ENCODE measurements at regions not wholly inside any gene's neighbourhood (a gene's known extent, or its start where the extent isn't known, plus 50 kb on each side); places are given as distances from the start of the nearest gene placed in this dataset.

DNA sequence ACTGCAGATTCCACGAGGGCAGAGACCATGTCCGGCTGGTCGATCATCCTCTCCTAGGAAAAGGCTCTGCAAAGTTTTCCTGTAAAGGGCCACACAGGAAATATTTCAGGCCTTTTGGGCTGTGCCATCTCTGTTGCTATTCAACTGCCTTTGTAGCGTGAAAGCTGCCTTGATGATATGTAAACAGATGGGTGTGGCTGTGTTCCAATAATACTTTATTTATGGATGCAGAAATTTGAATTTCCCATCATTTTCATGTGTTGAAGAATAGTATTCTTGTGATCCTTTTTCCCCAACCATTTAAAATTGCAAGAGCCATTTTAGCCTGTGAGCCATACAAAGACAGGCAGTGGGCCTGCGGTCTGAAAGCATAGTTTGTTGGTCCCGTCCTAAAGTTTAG lies 950.7 kb upstream of the RBFOX1 start:
- WGBS (ENCODE audit: low lambda C conversion rate) = 12% methylated on average over 3 of the region's 6 CpGs
- ChIA-PET CTCF (ENCODE audit: low intra/inter-chr PET ratio, low total read pairs) (no interaction called here), POLR2A (no interaction called here)
- H3K27ac ChIP-seq (ENCODE audit: extremely low read length, insufficient read depth, low read length) = no peak overlapping the region
- no peak overlapping the region for H3K4me2 ChIP-seq (ENCODE audit: low read depth, low read length)
- H3K27me3 ChIP-seq (ENCODE audit: control insufficient read depth in 1 of 2, insufficient read depth in 2 of 2, low read length in 2 of 2) = no peaks in the 10 kb centered on the region
- intact Hi-C loops (cut with micrococcal nuclease; ENCODE audit: unreplicated experiment) (no loop called here), in situ Hi-C loops (cut with HindIII; ENCODE audit: extremely low pct_ligation_motif_present, low pct_unique_long_range_greater_than_20kb) (no loop called here)
- no peak for DNase-seq (ENCODE audit: low spot score)
- H3K79me2 ChIP-seq (ENCODE audit: insufficient read depth, low read length) = no peaks in the 10 kb centered on the region
- H3K9ac ChIP-seq (ENCODE audit: insufficient read depth, low read depth, low read length) = no peak overlapping the region
- H3K36me3 ChIP-seq (replicated peaks in 1 of 2; ENCODE audit: control insufficient read depth in 1 of 2, insufficient read depth in 2 of 2, low read length in 2 of 2) = no peaks in the 10 kb centered on the region
- BruUV-seq (replicated peaks) = no TSS peak
- H2AFZ ChIP-seq (ENCODE audit: low read length) = no peak overlapping the region
- no peak overlapping the region for H3K4me3 ChIP-seq (replicated peaks in 1 of 3; ENCODE audit: insufficient read depth in 1 of 3, low read depth in 2 of 3, low read length in 3 of 3)
- FAIRE-seq = no peak
- TF ChIP-seq SP5 (CRISPR knock-in tag; IDR thresholded peaks at IDR 0.05; ENCODE audit: borderline replicate concordance, low read depth) (no peak), YEATS4 (CRISPR knock-in tag; IDR thresholded peaks at IDR 0.05; ENCODE audit: borderline replicate concordance) (no peak), BCL6 (CRISPR knock-in tag; IDR thresholded peaks at IDR 0.05) (no peak), ATM (IDR thresholded peaks at IDR 0.05; ENCODE audit: borderline replicate concordance) (no peak), ZNF263 (CRISPR knock-in tag; IDR thresholded peaks at IDR 0.05) (no peak), BRCA1 (CRISPR knock-in tag; IDR thresholded peaks at IDR 0.05) (no peak), ZNF720 (CRISPR knock-in tag; IDR thresholded peaks at IDR 0.05) (no peak), SIX1 (CRISPR knock-in tag; IDR thresholded peaks at IDR 0.05; ENCODE audit: borderline replicate concordance) (no peak), HNRNPUL1 (IDR thresholded peaks at IDR 0.05; ENCODE audit: low read depth, low read length) (no peak), NFE2L1 (CRISPR knock-in tag; IDR thresholded peaks at IDR 0.05; ENCODE audit: borderline replicate concordance) (no peak), ZNF496 (CRISPR knock-in tag; IDR thresholded peaks at IDR 0.05; ENCODE audit: insufficient replicate concordance) (no peak)
- TF ChIP-seq, protein P1, sequence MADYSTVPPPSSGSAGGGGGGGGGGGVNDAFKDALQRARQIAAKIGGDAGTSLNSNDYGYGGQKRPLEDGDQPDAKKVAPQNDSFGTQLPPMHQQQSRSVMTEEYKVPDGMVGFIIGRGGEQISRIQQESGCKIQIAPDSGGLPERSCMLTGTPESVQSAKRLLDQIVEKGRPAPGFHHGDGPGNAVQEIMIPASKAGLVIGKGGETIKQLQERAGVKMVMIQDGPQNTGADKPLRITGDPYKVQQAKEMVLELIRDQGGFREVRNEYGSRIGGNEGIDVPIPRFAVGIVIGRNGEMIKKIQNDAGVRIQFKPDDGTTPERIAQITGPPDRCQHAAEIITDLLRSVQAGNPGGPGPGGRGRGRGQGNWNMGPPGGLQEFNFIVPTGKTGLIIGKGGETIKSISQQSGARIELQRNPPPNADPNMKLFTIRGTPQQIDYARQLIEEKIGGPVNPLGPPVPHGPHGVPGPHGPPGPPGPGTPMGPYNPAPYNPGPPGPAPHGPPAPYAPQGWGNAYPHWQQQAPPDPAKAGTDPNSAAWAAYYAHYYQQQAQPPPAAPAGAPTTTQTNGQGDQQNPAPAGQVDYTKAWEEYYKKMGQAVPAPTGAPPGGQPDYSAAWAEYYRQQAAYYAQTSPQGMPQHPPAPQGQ (CRISPR knock-in tag; IDR thresholded peaks at IDR 0.05; ENCODE audit: borderline replicate concordance) = no peak
- no peak for ATAC-seq
- H3K9me3 ChIP-seq (ENCODE audit: low read length) = peaks cover 8% of the 10 kb centered on the region; the same call in 1 of the 2 replicates
- no peaks in the 10 kb centered on the region for H4K20me1 ChIP-seq (ENCODE audit: insufficient read depth, low read length)
- no peaks in the 10 kb centered on the region for H3K4me1 ChIP-seq (ENCODE audit: insufficient read depth, low read length)

Measured in HepG2 (cell line).